ENCODE measurements at regions not wholly inside any gene's neighbourhood (a gene's known extent, or its start where the extent isn't known, plus 50 kb on each side); places are given as distances from the start of the nearest gene placed in this dataset.

- TF ChIP-seq, protein P1, sequence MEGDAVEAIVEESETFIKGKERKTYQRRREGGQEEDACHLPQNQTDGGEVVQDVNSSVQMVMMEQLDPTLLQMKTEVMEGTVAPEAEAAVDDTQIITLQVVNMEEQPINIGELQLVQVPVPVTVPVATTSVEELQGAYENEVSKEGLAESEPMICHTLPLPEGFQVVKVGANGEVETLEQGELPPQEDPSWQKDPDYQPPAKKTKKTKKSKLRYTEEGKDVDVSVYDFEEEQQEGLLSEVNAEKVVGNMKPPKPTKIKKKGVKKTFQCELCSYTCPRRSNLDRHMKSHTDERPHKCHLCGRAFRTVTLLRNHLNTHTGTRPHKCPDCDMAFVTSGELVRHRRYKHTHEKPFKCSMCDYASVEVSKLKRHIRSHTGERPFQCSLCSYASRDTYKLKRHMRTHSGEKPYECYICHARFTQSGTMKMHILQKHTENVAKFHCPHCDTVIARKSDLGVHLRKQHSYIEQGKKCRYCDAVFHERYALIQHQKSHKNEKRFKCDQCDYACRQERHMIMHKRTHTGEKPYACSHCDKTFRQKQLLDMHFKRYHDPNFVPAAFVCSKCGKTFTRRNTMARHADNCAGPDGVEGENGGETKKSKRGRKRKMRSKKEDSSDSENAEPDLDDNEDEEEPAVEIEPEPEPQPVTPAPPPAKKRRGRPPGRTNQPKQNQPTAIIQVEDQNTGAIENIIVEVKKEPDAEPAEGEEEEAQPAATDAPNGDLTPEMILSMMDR (IDR thresholded peaks at IDR 0.05): no peak
- no peak for TF ChIP-seq POLR2AphosphoS5 (IDR thresholded peaks at IDR 0.05; ENCODE audit: insufficient read depth in 1 of 2, low read depth in 1 of 2)
- no peak for TF ChIP-seq POLR2A (IDR thresholded peaks at IDR 0.05)
Measured at GRCh38 chr15:36313021-36313420, 266.4 kb upstream of the CDIN1 start.

Measured in vagina (tissue), 2 donors.